Ascending aorta (tissue), 2 donors: ENCODE measurements at regions not wholly inside any gene's neighbourhood (a gene's known extent, or its start where the extent isn't known, plus 50 kb on each side); places are given as distances from the start of the nearest gene placed in this dataset.

Experiments
- DNase-seq, 2 donors: peaks; one replicate each; pipeline ENCODE4 v3.0.0-alpha.2; 2019; ENCODE audit warnings: low spot score in 2 of 2
- H3K27ac ChIP-seq, 2 donors: fragments of 200-600 bp; sonication (generic); one replicate each; pipeline ENCODE4 v1.5.1; 2016 to 2017; ENCODE audit warnings: mild to moderate bottlenecking in 1 of 2
- H3K27me3 ChIP-seq: fragments of 200-600 bp; sonication (generic); one replicate; pipeline ENCODE4 v1.5.1; 2017
- H3K36me3 ChIP-seq, 2 donors: fragments of 200-600 bp; sonication (generic); one replicate each; pipeline ENCODE4 v1.5.1; 2016
- H3K4me1 ChIP-seq, 2 donors: fragments of 200-600 bp; sonication (generic); one replicate each; pipeline ENCODE4 v1.5.1; 2016 to 2017; ENCODE audit warnings: mild to moderate bottlenecking in 1 of 2
- H3K4me3 ChIP-seq, 2 donors: fragments of 200-600 bp; sonication (generic); one replicate each; pipeline ENCODE4 v1.5.1; 2016 to 2017; ENCODE audit warnings: mild to moderate bottlenecking in 1 of 2
- H3K9me3 ChIP-seq, 2 donors: fragments of 200-600 bp; sonication (generic); one replicate each; pipeline ENCODE4 v1.5.1; 2016
- intact Hi-C: fragments of 100-400 bp; cut with DNase I; formaldehyde crosslinking; loops from one replicate; pipeline ENCODE4 v1.15.1; 2023
- TF ChIP-seq, protein P1 (sequence below), 3 experiments: fragments of 200-600 bp in 2 of 3; fragments of 450-650 bp in 1 of 3; sonication (generic) in 2 of 3; IDR thresholded peaks; one replicate each; pipeline ENCODE4 v1.5.1; 2016 to 2019; ENCODE audit warnings: antibody characterized with exemption in 3 of 3, mild to moderate bottlenecking in 1 of 3, moderate library complexity in 1 of 3

DNA sequence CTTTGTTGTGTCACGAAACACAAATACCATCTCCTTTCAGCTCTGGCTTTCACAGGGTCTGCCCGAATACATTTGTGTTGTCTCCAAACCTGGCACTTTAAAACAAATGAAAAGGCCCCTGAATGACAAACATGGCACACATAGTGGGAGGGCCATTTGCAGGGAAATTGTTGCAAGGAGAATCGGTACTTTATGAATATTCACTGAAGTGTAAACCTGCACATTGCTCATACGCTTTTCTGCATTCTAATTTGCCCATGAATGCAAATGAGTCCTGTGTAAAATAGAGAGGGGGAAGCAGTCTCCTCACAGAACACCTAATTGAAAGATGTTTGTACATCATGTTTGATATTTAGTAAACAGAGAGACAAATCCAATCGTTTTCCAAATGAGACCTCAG is 82.7 kb upstream of the PCDH8 start:
- no peak for DNase-seq

DNA sequence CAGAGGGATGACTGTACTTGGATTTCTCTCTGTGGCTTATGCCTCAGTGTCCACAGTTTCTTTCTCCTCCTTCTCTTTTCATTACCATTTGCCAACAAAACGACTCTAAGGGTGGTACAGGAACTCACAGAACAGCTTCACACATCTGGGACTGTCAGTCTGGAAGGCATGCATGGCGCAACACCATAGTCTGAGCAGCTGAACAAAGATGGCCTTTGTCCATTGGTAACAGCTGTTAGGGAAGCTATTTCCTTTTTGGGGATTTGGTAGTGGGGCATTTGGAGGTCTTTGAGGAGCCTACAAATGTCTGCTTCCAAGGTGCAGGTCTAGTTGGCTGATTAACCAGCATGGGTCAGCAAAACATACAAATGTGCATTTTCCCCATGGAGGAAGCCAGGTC is 81.4 kb upstream of the PCDH8 start:
- H3K36me3 ChIP-seq, result no peaks in the 10 kb centered on the region
- no peak for DNase-seq
- H3K4me3 ChIP-seq, result no peak overlapping the region
- H3K27ac ChIP-seq, result no peak overlapping the region
- H3K9me3 ChIP-seq, result no peaks in the 10 kb centered on the region
- TF ChIP-seq, protein P1, sequence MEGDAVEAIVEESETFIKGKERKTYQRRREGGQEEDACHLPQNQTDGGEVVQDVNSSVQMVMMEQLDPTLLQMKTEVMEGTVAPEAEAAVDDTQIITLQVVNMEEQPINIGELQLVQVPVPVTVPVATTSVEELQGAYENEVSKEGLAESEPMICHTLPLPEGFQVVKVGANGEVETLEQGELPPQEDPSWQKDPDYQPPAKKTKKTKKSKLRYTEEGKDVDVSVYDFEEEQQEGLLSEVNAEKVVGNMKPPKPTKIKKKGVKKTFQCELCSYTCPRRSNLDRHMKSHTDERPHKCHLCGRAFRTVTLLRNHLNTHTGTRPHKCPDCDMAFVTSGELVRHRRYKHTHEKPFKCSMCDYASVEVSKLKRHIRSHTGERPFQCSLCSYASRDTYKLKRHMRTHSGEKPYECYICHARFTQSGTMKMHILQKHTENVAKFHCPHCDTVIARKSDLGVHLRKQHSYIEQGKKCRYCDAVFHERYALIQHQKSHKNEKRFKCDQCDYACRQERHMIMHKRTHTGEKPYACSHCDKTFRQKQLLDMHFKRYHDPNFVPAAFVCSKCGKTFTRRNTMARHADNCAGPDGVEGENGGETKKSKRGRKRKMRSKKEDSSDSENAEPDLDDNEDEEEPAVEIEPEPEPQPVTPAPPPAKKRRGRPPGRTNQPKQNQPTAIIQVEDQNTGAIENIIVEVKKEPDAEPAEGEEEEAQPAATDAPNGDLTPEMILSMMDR (IDR thresholded peaks at IDR 0.05), result no peak
- H3K27me3 ChIP-seq, result no peaks in the 10 kb centered on the region
- no peaks in the 10 kb centered on the region for H3K4me1 ChIP-seq
- intact Hi-C loops, result no loop called here

More for the DNA sequence above, 82.7 kb upstream of the PCDH8 start:
- no peaks in the 10 kb centered on the region for H3K36me3 ChIP-seq
- H3K4me1 ChIP-seq, result no peaks in the 10 kb centered on the region
- intact Hi-C loops, result no loop called here
- no peak overlapping the region for H3K27ac ChIP-seq
- H3K27me3 ChIP-seq, result no peaks in the 10 kb centered on the region
- TF ChIP-seq, protein P1 (IDR thresholded peaks at IDR 0.05), result no peak
- no peak overlapping the region for H3K4me3 ChIP-seq
- H3K9me3 ChIP-seq, result no peaks in the 10 kb centered on the region

DNA sequence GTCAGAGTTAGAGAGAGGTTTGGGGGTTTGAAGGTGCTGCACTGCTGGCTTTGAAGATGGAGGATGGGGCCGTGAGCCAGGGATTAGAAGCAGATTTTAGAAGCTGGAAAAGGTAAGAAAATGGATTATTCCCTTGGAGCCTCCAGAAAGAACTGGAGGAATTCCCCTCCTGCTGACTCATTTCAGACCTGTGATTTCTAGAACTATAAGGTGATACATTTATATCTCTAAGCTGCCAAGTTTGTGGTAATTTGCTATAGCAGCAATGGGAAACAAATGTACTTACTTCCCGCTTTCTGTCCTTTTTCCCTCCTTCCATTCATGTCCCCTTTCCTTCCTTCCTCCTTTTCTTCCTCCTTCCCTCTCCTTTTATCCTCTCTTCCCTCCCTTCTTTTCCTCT is 78.5 kb upstream of the PCDH8 start:
- no peaks in the 10 kb centered on the region for H3K9me3 ChIP-seq
- no peaks in the 10 kb centered on the region for H3K4me1 ChIP-seq
- no peaks in the 10 kb centered on the region for H3K27me3 ChIP-seq
- no peak overlapping the region for H3K27ac ChIP-seq
- TF ChIP-seq, protein P1 (IDR thresholded peaks at IDR 0.05), result no peak
- no peak for DNase-seq
- H3K4me3 ChIP-seq, result no peak overlapping the region
- no peaks in the 10 kb centered on the region for H3K36me3 ChIP-seq
- intact Hi-C loops, result no loop called here

DNA sequence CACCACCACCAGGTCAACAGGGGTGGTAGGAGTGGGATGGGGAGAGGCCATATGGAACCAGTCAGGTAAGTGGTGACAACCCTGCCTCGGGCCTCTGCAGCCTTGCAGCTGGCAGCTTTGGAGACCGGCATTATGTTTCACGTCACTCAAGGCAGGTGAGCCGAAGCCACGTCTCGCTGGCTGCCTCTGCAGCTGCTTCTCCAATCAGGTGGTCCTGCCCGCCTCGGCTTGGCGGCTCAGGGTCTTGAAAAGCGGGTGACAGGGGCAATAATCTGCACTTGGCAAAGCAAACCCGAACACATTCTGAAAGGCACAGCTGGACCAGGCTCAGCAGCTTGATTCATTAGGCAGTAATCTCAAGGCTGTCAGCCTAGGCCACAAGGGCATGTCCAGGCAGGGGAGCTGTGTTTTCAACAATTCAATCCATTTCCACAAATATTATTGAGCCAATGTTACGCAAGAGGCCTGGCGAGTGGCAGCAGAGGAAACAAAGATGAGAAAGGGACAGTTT is 77.4 kb upstream of the PCDH8 start:
- Histone ChIP-seq H3K27me3 (no peaks in the 10 kb centered on the region), H3K36me3 (no peaks in the 10 kb centered on the region), H3K4me1 (no peaks in the 10 kb centered on the region), H3K4me3 (no peak overlapping the region), H3K27ac (no peak overlapping the region), H3K9me3 (no peaks in the 10 kb centered on the region)
- intact Hi-C loops, result no loop called here
- TF ChIP-seq, protein P1 (IDR thresholded peaks at IDR 0.05), result no peak
- DNase-seq, result no peak

DNA sequence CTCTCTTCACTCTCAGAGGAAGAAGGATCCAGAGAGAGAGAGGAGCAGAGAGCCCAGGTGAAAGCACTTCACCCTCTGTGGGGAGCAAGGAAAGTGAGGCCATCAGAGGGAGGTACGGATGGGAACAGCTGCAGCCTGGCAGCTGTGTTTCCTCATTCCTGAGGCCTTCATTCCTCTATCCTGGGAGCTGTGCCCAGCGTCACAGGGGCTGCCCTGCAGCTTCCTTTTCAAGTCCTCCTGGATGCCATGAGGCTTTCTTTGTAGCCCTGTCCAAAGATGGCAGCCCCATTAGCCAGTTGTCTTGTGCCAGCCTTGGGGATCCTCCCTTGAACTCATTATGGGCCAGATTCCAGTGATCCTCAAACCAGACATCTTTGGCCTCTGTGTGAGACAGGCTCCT is 76.8 kb upstream of the PCDH8 start:
- TF ChIP-seq, protein P1 (IDR thresholded peaks at IDR 0.05), result no peak
- intact Hi-C loops, result no loop called here
- no peak for DNase-seq
- Histone ChIP-seq H3K36me3 (no peaks in the 10 kb centered on the region), H3K4me1 (no peaks in the 10 kb centered on the region), H3K4me3 (no peak overlapping the region), H3K9me3 (no peaks in the 10 kb centered on the region), H3K27me3 (no peaks in the 10 kb centered on the region), H3K27ac (no peak overlapping the region)
